Activated B cell treated with CpG ODN at 0.5 μM for 24 hours (primary cell): ENCODE measurements at regions not wholly inside any gene's neighbourhood (a gene's known extent, or its start where the extent isn't known, plus 50 kb on each side); places are given as distances from the start of the nearest gene placed in this dataset.

ENCODE experiments used
- ATAC-seq: fragments of 200-7000 bp; cut with Tn5 transposase; one replicate; pipeline ENCODE4 v1.10.0; 2021; ENCODE audit warnings: low read depth, mild to moderate bottlenecking, moderate library complexity
- CTCF ChIA-PET: fragments of 350-600 bp; sonication (Branson Sonifier 250); formaldehyde crosslinking; loops from one replicate; lab custom pipeline; 2021; ENCODE audit warnings: antibody characterized with exemption; lab: Charles Lee
- POLR2A ChIA-PET: fragments of 350-600 bp; sonication (Branson Sonifier 250); formaldehyde crosslinking; loops from one replicate; lab custom pipeline; 2021; ENCODE audit warnings: antibody characterized with exemption; lab: Charles Lee
- DNase-seq: peaks from one replicate; pipeline ENCODE4 v3.0.0; 2022
- H3K27ac Mint-ChIP-seq: one replicate; pipeline ENCODE4 v1.8.0; 2020; ENCODE audit warnings: mixed read lengths
- H3K27me3 Mint-ChIP-seq: one replicate; pipeline ENCODE4 v1.8.0; 2021; ENCODE audit warnings: mixed read lengths
- H3K36me3 Mint-ChIP-seq: one replicate; pipeline ENCODE4 v1.8.0; 2021; ENCODE audit warnings: low read depth, mixed read lengths
- H3K4me1 Mint-ChIP-seq: one replicate; pipeline ENCODE4 v1.8.0; 2021; ENCODE audit warnings: mixed read lengths
- H3K4me3 Mint-ChIP-seq: one replicate; pipeline ENCODE4 v1.8.0; 2020; ENCODE audit warnings: mild to moderate bottlenecking, mixed read lengths
- H3K9me3 Mint-ChIP-seq: one replicate; pipeline ENCODE4 v1.8.0; 2020; ENCODE audit warnings: mixed read lengths
- intact Hi-C: fragments of 100-400 bp; cut with micrococcal nuclease; formaldehyde crosslinking; loops from one replicate; pipeline ENCODE4 v1.15.1; 2024
- TF ChIP-seq, protein P1 (sequence below): fragments of 200-600 bp; IDR thresholded peaks from one replicate; pipeline ENCODE4 v1.8.0; 2022; ENCODE audit warnings: antibody characterized with exemption, mild to moderate bottlenecking

DNA sequence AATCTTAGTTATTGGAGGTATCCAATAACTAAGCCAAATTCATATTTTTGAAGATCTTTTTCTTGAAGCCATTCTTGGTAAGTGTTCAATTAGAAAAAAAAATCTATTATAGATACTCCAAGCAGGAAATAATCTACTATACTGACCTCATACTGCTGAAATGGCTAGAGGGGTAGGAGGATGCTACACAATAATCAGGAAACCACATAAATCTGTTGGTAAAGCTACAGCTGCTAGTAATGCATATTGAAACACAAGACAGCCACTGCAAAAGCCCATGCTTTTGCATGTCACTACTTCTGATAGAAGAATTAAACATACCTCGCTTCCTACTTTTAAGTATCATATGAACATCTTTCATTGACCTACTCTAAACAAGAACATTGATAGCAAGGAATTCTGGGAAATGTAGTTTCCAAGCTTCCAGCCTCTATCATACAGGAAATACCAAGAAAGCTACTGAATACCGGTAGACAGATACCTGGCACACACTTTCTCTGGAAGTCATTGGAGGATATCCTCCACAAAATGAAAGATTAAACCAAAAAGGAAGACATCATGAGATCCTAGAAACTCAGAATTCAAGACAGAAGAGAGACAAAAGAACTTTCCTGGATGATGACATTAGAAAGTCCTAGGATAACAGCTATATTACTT lies 103.0 kb upstream of the VAV3 start:
- ChIA-PET POLR2A (interaction anchor here (0.8 to 1.0 kb wide), 2 partner anchors 15 to 96 kb away, joined by 3 read pairs; no protein-coding TSS in a partner anchor), CTCF (no interaction called here)
- intact Hi-C loops = no loop called here
- no peak for ATAC-seq
- Mint-ChIP-seq H3K4me1 (peaks cover 17% of the 10 kb centered on the region), H3K36me3 (no peaks in the 10 kb centered on the region), H3K9me3 (peaks cover 4% of the 10 kb centered on the region), H3K4me3 (no peak overlapping the region), H3K27me3 (no peaks in the 10 kb centered on the region), H3K27ac (no peak overlapping the region)
- TF ChIP-seq, protein P1, sequence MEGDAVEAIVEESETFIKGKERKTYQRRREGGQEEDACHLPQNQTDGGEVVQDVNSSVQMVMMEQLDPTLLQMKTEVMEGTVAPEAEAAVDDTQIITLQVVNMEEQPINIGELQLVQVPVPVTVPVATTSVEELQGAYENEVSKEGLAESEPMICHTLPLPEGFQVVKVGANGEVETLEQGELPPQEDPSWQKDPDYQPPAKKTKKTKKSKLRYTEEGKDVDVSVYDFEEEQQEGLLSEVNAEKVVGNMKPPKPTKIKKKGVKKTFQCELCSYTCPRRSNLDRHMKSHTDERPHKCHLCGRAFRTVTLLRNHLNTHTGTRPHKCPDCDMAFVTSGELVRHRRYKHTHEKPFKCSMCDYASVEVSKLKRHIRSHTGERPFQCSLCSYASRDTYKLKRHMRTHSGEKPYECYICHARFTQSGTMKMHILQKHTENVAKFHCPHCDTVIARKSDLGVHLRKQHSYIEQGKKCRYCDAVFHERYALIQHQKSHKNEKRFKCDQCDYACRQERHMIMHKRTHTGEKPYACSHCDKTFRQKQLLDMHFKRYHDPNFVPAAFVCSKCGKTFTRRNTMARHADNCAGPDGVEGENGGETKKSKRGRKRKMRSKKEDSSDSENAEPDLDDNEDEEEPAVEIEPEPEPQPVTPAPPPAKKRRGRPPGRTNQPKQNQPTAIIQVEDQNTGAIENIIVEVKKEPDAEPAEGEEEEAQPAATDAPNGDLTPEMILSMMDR = no peak
- no peak for DNase-seq

DNA sequence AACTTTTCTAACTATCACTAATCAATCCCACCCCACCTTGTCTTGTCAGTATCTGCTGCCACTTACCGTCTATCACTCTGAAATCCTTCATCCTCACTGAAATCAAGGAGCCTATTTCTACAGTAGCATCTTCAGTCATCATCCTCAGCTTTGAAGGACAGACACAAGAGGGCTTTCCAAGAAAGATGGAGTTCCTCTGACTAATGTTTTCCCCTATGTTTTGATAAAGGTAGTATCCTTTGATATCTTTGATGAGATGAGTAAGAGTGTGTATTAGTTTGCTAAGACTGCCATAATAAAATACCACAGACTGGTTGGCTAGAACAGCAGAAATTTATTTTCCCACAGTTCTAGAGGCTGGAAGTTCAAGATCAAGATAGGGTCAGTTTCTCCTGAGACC lies 101.8 kb upstream of the VAV3 start:
- TF ChIP-seq, protein P1 = no peak
- ATAC-seq (no peak), DNase-seq (no peak)
- Mint-ChIP-seq H3K4me3 (no peak overlapping the region), H3K4me1 (peaks cover 14% of the 10 kb centered on the region), H3K36me3 (no peaks in the 10 kb centered on the region), H3K27me3 (no peaks in the 10 kb centered on the region), H3K9me3 (peaks cover 7% of the 10 kb centered on the region), H3K27ac (no peak overlapping the region)
- ChIA-PET CTCF (no interaction called here), POLR2A (no interaction called here)
- intact Hi-C loops = no loop called here

- Mint-ChIP-seq H3K9me3 (peaks cover 10% of the 10 kb centered on the region), H3K27me3 (no peaks in the 10 kb centered on the region), H3K36me3 (no peaks in the 10 kb centered on the region), H3K4me1 (peaks cover 9% of the 10 kb centered on the region), H3K4me3 (no peak overlapping the region), H3K27ac (no peak overlapping the region)
- ChIA-PET POLR2A (interaction anchor here (0.7 kb wide), 1 partner anchor 244 kb away, joined by 3 read pairs; no protein-coding TSS in a partner anchor), CTCF (no interaction called here)
- DNase-seq = no peak
- TF ChIP-seq, protein P1 = no peak
- ATAC-seq = no peak
- intact Hi-C loops = loop anchor here (5.0 kb wide), 1 partner anchor 38 kb away; no protein-coding TSS in a partner anchor
Observed at GRCh38 chr1:108064255-108064654, 99.3 kb upstream of the VAV3 start.

DNA sequence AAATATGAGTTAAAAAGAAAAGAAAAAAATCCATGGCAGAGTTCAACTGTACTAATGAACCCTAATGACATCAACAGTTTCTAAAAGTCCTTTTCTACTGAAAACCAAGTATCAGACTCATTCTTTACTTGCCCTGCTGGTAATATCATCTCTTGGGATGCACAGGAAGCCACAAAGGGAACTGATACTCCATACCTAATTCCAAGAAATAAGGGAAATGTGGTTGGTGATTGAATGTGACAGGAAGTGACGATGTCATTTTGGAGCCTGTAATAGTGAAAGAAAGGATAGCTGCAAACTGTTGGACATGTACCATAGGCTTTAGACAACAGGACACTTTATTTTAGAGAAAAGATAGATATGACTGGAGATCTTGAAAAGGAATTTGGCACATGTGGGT lies 98.7 kb upstream of the VAV3 start:
- CTCF ChIA-PET = no interaction called here
- no peak for DNase-seq
- POLR2A ChIA-PET = interaction anchor here (0.7 kb wide), 1 partner anchor 244 kb away, joined by 3 read pairs; no protein-coding TSS in a partner anchor
- Mint-ChIP-seq H3K27me3 (no peaks in the 10 kb centered on the region), H3K4me3 (no peak overlapping the region), H3K4me1 (peaks cover 9% of the 10 kb centered on the region), H3K9me3 (peaks cover 10% of the 10 kb centered on the region), H3K27ac (no peak overlapping the region), H3K36me3 (no peaks in the 10 kb centered on the region)
- no peak for ATAC-seq
- TF ChIP-seq, protein P1 = no peak
- intact Hi-C loops = loop anchor here (5.0 kb wide), 1 partner anchor 39 kb away; no protein-coding TSS in a partner anchor

GRCh38 chr1:108059945-108060344 lies 95.0 kb upstream of the VAV3 start:
- Mint-ChIP-seq H3K4me1 (peaks cover 5% of the 10 kb centered on the region), H3K4me3 (no peak overlapping the region), H3K27me3 (no peaks in the 10 kb centered on the region), H3K36me3 (no peaks in the 10 kb centered on the region), H3K27ac (no peak overlapping the region), H3K9me3 (peaks cover 10% of the 10 kb centered on the region)
- ChIA-PET POLR2A (interaction anchor here (0.7 kb wide), 1 partner anchor 18 kb away, joined by 3 read pairs; no protein-coding TSS in a partner anchor), CTCF (no interaction called here)
- intact Hi-C loops = loop anchor here (2.0 to 5.0 kb wide), 2 partner anchors 19 to 42 kb away; no protein-coding TSS in a partner anchor
- ATAC-seq (no peak), DNase-seq (no peak)
- TF ChIP-seq, protein P1 = no peak
